ENCODE measurements at regions not wholly inside any gene's neighbourhood (a gene's known extent, or its start where the extent isn't known, plus 50 kb on each side); places are given as distances from the start of the nearest gene placed in this dataset.

DNA sequence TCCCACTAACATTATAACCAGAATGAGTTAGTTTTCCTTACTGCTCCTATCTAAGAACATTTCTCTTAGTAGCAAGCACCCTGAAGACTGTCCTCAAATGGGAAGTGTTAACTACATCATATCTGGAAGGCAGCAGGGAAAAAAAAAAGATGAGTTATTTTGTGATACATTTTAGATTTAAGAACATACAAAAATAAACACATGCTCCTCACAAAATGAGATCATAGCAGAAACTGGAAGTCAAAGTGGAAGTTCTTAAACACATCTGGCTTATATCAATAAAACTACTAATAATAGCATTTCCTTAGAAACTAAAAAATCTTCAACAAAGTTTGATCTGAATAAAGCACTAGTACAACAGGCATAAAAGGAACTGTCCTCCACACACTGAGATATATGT, 70.4 kb downstream of the SLITRK6 start:
- no peak for TF ChIP-seq POLR2AphosphoS5 (IDR thresholded peaks at IDR 0.05)
- TF ChIP-seq, protein P1, sequence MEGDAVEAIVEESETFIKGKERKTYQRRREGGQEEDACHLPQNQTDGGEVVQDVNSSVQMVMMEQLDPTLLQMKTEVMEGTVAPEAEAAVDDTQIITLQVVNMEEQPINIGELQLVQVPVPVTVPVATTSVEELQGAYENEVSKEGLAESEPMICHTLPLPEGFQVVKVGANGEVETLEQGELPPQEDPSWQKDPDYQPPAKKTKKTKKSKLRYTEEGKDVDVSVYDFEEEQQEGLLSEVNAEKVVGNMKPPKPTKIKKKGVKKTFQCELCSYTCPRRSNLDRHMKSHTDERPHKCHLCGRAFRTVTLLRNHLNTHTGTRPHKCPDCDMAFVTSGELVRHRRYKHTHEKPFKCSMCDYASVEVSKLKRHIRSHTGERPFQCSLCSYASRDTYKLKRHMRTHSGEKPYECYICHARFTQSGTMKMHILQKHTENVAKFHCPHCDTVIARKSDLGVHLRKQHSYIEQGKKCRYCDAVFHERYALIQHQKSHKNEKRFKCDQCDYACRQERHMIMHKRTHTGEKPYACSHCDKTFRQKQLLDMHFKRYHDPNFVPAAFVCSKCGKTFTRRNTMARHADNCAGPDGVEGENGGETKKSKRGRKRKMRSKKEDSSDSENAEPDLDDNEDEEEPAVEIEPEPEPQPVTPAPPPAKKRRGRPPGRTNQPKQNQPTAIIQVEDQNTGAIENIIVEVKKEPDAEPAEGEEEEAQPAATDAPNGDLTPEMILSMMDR (IDR thresholded peaks at IDR 0.05): no peak
- no peak for TF ChIP-seq POLR2A (IDR thresholded peaks at IDR 0.05)
- no peak for TF ChIP-seq EP300 (IDR thresholded peaks at IDR 0.05)
